ENCODE measurements at regions not wholly inside any gene's neighbourhood (a gene's known extent, or its start where the extent isn't known, plus 50 kb on each side); places are given as distances from the start of the nearest gene placed in this dataset.
A peak's percentile ranks its signal among the peaks of the same experiment; 100 is the strongest.

GRCh38 chr5:125408448-125409233 is 662.2 kb upstream of the ZNF608 start:
- peaks cover 37% of the 10 kb centered on the region for H3K4me1 ChIP-seq
- DNase-seq (no peak), ATAC-seq (no peak)
- no peaks in the 10 kb centered on the region for H3K27me3 ChIP-seq (ENCODE audit: low read depth)
- no peak overlapping the region for H3K27ac ChIP-seq
- intact Hi-C loops (cut with DNase I) = no loop called here
- TF ChIP-seq CTCF (IDR thresholded peaks at IDR 0.05) = no peak
- H3K36me3 ChIP-seq = no peaks in the 10 kb centered on the region
- H3K4me3 ChIP-seq = no peak overlapping the region
- H3K9me3 ChIP-seq = no peaks in the 10 kb centered on the region

GRCh38 chr5:125409234-125409860 is 662.9 kb upstream of the ZNF608 start:
- Histone ChIP-seq H3K9me3 (no peaks in the 10 kb centered on the region), H3K27ac (no peak overlapping the region), H3K4me3 (no peak overlapping the region), H3K36me3 (no peaks in the 10 kb centered on the region), H3K27me3 (ENCODE audit: low read depth) (no peaks in the 10 kb centered on the region), H3K4me1 (peaks cover 37% of the 10 kb centered on the region)
- DNase-seq = no peak
- intact Hi-C loops (cut with DNase I) = no loop called here
- ATAC-seq = peak in 1 of 2 donors; percentile 59
- no peak for TF ChIP-seq CTCF (IDR thresholded peaks at IDR 0.05)

- no peak overlapping the region for H3K27ac ChIP-seq
- H3K4me1 ChIP-seq = peaks cover 37% of the 10 kb centered on the region
- H3K27me3 ChIP-seq (ENCODE audit: low read depth) = no peaks in the 10 kb centered on the region
- intact Hi-C loops (cut with DNase I) = no loop called here
- no peaks in the 10 kb centered on the region for H3K9me3 ChIP-seq
- ATAC-seq (peak in 1 of 2 donors; percentile 9), DNase-seq (no peak)
- H3K4me3 ChIP-seq = no peak overlapping the region
- TF ChIP-seq CTCF (IDR thresholded peaks at IDR 0.05) = no peak
- H3K36me3 ChIP-seq = no peaks in the 10 kb centered on the region
These were observed 663.6 kb upstream of the ZNF608 start for GRCh38 chr5:125409861-125410536.

GRCh38 chr5:125410537-125411070 is 664.2 kb upstream of the ZNF608 start:
- no peaks in the 10 kb centered on the region for H3K9me3 ChIP-seq
- no peak for DNase-seq
- ATAC-seq = no peak
- no peak overlapping the region for H3K4me3 ChIP-seq
- H3K27me3 ChIP-seq (ENCODE audit: low read depth) = no peaks in the 10 kb centered on the region
- H3K36me3 ChIP-seq = no peaks in the 10 kb centered on the region
- H3K4me1 ChIP-seq = peaks cover 37% of the 10 kb centered on the region
- TF ChIP-seq CTCF (IDR thresholded peaks at IDR 0.05) = no peak
- H3K27ac ChIP-seq = peak overlapping the region; percentile 63
- intact Hi-C loops (cut with DNase I) = no loop called here

GRCh38 chr5:125411071-125411743 is 664.8 kb upstream of the ZNF608 start:
- intact Hi-C loops (cut with DNase I) = no loop called here
- H3K4me3 ChIP-seq = peak overlapping the region; percentile 12
- peaks cover 37% of the 10 kb centered on the region for H3K4me1 ChIP-seq
- H3K27me3 ChIP-seq (ENCODE audit: low read depth) = no peaks in the 10 kb centered on the region
- H3K27ac ChIP-seq = peak overlapping the region; percentile 63
- DNase-seq (no peak), ATAC-seq (peak in 1 of 2 donors; percentile 21)
- no peak for TF ChIP-seq CTCF (IDR thresholded peaks at IDR 0.05)
- H3K9me3 ChIP-seq = no peaks in the 10 kb centered on the region
- H3K36me3 ChIP-seq = no peaks in the 10 kb centered on the region
